OCI-LY3 (cell line): ENCODE measurements at regions not wholly inside any gene's neighbourhood (a gene's known extent, or its start where the extent isn't known, plus 50 kb on each side); places are given as distances from the start of the nearest gene placed in this dataset.

Experiments used
- CTCF ChIP-seq: fragments of 200-600, 300-600 bp; sonication (generic); IDR thresholded peaks from 2 replicates; pipeline ENCODE4 v1.5.1; 2014; ENCODE audit warnings: antibody characterized with exemption, low read length, low read depth
- EZH2phosphoT487 ChIP-seq: fragments of 200-600 bp; shearing (Covaris generic); IDR thresholded peaks from 2 replicates; pipeline ENCODE4 v1.6.1; 2018; ENCODE audit warnings: antibody characterized with exemption, mixed run types, low read depth

GRCh38 chr5:129223178-129223577 is 128.6 kb downstream of the ISOC1 start:
- no peak for TF ChIP-seq CTCF
- TF ChIP-seq EZH2phosphoT487: no peak
